SU-DHL-6 (cell line): ENCODE measurements at regions not wholly inside any gene's neighbourhood (a gene's known extent, or its start where the extent isn't known, plus 50 kb on each side); places are given as distances from the start of the nearest gene placed in this dataset.
"Not testable (repeated sequence)": the region's sequence is repeated elsewhere in the genome, so short reads cannot be mapped to it uniquely, and the experiment has no call there.

Source experiments
- H2AFZ ChIP-seq: fragments of 200-600 bp; sonication (generic); 2 replicates; pipeline ENCODE4 v1.6.1; 2014; ENCODE audit warnings: low read depth, mild to moderate bottlenecking, moderate library complexity, mixed read lengths, antibody characterized with exemption, low read length; ENCODE audit not compliant: severe bottlenecking
- H3F3A ChIP-seq: fragments of 200-600 bp; shearing (Covaris generic); 2 replicates; pipeline ENCODE4 v1.6.0; 2016; ENCODE audit warnings: antibody characterized with exemption, mild to moderate bottlenecking; ENCODE audit not compliant: insufficient read depth
- H3K27ac ChIP-seq: fragments of 200-600 bp; sonication (generic); 2 replicates; pipeline ENCODE4 v1.5.1; 2016; ENCODE audit warnings: low read depth, mild to moderate bottlenecking, low read length, moderate library complexity, mixed read lengths
- H3K27me3 ChIP-seq: fragments of 200-600 bp; sonication (generic), shearing (Covaris generic); 2 replicates; pipeline ENCODE4 v1.6.0; 2014; ENCODE audit warnings: mild to moderate bottlenecking, low read length
- H3K36me3 ChIP-seq: fragments of 200-600 bp; sonication (generic); 2 replicates; pipeline ENCODE4 v1.6.1; 2014; ENCODE audit warnings: mild to moderate bottlenecking, low read length, mixed read lengths
- H3K4me2 ChIP-seq: fragments of 300-600, 200-600 bp; shearing (Covaris generic), sonication (generic); 2 replicates; pipeline ENCODE4 v1.6.0; 2014; ENCODE audit warnings: low read length, low read depth, mild to moderate bottlenecking; ENCODE audit not compliant: poor library complexity, severe bottlenecking
- H3K4me3 ChIP-seq: fragments of 200-600 bp; sonication (generic); 2 replicates; pipeline ENCODE4 v1.5.1; 2014; ENCODE audit warnings: antibody characterized with exemption, low read length, mild to moderate bottlenecking, mixed read lengths; ENCODE audit not compliant: insufficient read depth, poor library complexity, severe bottlenecking
- H3K79me2 ChIP-seq: fragments of 200-600 bp; sonication (generic); 2 replicates; pipeline ENCODE4 v1.6.1; 2014; ENCODE audit warnings: mild to moderate bottlenecking, low read length, moderate library complexity; ENCODE audit not compliant: insufficient read depth
- H3K9ac ChIP-seq: fragments of 200-600 bp; sonication (generic); 2 replicates; pipeline ENCODE4 v1.7.0; 2014; ENCODE audit warnings: mild to moderate bottlenecking, low read length
- H3K9me2 ChIP-seq: fragments of 200-600 bp; sonication (generic); replicated peaks from 2 replicates; pipeline ENCODE4 v1.6.1; 2014; ENCODE audit warnings: low read length; ENCODE audit not compliant: insufficient read depth
- H3K9me3 ChIP-seq: fragments of 200-600 bp; sonication (generic); 2 replicates; pipeline ENCODE4 v1.6.1; 2014; ENCODE audit warnings: low read length, mixed read lengths; ENCODE audit not compliant: insufficient read depth
- H4K20me1 ChIP-seq: fragments of 200-600 bp; sonication (generic); 2 replicates; pipeline ENCODE4 v1.6.1; 2014; ENCODE audit warnings: low read depth, mild to moderate bottlenecking, antibody characterized with exemption, low read length, moderate library complexity, mixed read lengths

- H3K27ac ChIP-seq, H3K36me3 ChIP-seq, H3K9ac ChIP-seq, H3K9me2 ChIP-seq, H3K79me2 ChIP-seq, H2AFZ ChIP-seq, H3K4me2 ChIP-seq, H3K9me3 ChIP-seq, H3K27me3 ChIP-seq, H4K20me1 ChIP-seq, H3K4me3 ChIP-seq, H3F3A ChIP-seq: not testable (repeated sequence)
Observed at GRCh38 chr4:49270912-49271311, 284.8 kb downstream of the CWH43 start.

DNA sequence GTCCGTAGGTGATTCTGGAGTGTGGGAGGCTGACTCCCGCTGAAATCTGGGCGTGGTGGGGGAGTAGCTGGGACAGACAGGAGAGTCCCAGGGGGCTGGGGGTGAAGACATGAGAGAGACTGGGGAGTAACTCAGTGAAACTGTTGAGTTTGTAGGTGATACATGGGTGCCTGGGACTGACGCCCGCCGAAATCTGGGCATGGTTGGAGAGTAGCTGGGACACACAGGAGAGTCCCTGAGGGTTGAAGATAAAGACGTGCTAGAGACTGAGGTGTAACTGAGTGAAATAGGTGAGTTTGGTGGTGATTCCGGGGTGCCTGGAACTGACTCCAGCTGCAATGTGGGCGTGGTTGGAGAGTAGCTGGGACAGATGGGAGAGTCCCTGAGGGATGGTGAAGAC, 299.8 kb downstream of the CWH43 start:
- not testable (repeated sequence) for H3K79me2 ChIP-seq, H4K20me1 ChIP-seq, H3K36me3 ChIP-seq, H3K27ac ChIP-seq, H3K4me3 ChIP-seq, H3K9me3 ChIP-seq, H2AFZ ChIP-seq, H3F3A ChIP-seq, H3K9ac ChIP-seq, H3K4me2 ChIP-seq, H3K9me2 ChIP-seq, H3K27me3 ChIP-seq

DNA sequence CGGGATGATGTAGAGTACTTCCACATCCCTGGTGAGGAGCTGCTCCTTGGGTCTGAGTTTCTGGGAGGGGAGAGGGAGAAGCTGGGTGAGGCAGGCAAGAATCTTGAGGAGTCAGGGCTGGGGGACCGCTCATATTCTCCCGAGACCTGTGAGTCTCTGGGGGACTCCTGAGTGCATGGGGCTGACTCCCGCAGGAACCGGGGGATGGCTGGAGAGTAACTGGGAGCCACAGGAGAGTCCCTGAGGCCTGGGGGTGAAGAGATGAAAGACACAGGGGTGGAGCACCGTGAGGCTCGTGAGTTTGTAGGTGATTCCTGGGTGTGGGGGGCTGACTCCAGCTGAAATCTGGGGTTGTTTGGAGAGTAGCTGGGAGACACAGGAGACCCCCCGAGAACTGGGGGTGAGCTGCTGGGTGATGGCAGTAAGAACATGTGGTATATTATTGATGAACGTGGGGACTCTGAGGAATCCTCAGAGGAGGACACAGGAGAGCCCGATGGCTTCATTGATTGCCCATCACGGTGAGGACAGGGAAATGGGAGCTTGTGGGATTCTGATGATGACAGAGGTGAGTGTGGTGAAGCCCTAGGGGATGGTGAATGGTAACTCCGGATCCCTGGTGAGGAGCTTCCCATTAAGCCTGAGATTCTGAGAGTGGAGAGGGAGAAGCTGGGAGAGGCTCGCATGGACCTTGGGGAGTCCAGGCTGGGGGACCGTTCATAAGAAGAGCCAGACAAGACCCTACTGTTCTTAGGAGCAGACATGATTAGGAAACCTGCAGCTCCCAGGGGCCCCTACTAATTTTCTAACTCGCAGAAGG, 301.1 kb downstream of the CWH43 start:
- H3K9me3 ChIP-seq, H3F3A ChIP-seq, H3K36me3 ChIP-seq, H3K9me2 ChIP-seq, H4K20me1 ChIP-seq, H3K4me2 ChIP-seq, H3K9ac ChIP-seq, H3K4me3 ChIP-seq, H3K79me2 ChIP-seq, H3K27ac ChIP-seq, H3K27me3 ChIP-seq, H2AFZ ChIP-seq: not testable (repeated sequence)

GRCh38 chr4:49287893-49288292, 301.8 kb downstream of the CWH43 start:
- not testable (repeated sequence) for H3K9me3 ChIP-seq, H3K36me3 ChIP-seq, H3K27ac ChIP-seq, H3K9ac ChIP-seq, H4K20me1 ChIP-seq, H2AFZ ChIP-seq, H3K27me3 ChIP-seq, H3F3A ChIP-seq, H3K9me2 ChIP-seq, H3K4me2 ChIP-seq, H3K79me2 ChIP-seq, H3K4me3 ChIP-seq

DNA sequence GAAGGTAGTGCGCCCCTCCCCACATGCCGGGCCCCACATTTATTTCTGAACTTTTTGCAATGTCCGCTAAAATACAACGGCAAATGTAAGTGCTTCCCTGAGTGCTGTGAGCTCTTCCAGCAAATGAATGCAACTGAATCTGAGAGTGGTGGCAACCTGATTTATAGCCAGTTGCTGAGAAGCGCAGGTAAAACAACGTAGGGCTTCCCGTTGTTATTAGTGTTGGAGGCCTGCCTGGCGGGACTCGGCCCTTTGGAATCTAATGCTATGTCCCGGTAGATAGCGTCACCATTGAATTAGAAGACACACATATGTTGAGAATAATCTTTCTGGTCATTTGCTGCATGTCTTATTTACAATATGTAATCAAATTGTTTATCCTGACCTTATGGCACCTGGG, 302.7 kb downstream of the CWH43 start:
- H3K4me2 ChIP-seq, H3K79me2 ChIP-seq, H3K4me3 ChIP-seq, H3K9me2 ChIP-seq, H3K36me3 ChIP-seq, H3K9ac ChIP-seq, H4K20me1 ChIP-seq, H3K27ac ChIP-seq, H3F3A ChIP-seq, H2AFZ ChIP-seq, H3K9me3 ChIP-seq, H3K27me3 ChIP-seq: not testable (repeated sequence)

GRCh38 chr4:49314815-49315214, 328.7 kb downstream of the CWH43 start:
- H3K4me3 ChIP-seq, H3K27ac ChIP-seq, H3K36me3 ChIP-seq, H3K4me2 ChIP-seq, H3F3A ChIP-seq, H3K9me2 ChIP-seq, H3K79me2 ChIP-seq, H4K20me1 ChIP-seq, H3K9me3 ChIP-seq, H3K27me3 ChIP-seq, H3K9ac ChIP-seq, H2AFZ ChIP-seq: not testable (repeated sequence)

- not testable (repeated sequence) for H3K9me3 ChIP-seq, H4K20me1 ChIP-seq, H3K79me2 ChIP-seq, H3K4me3 ChIP-seq, H3K9me2 ChIP-seq, H2AFZ ChIP-seq, H3K27me3 ChIP-seq, H3K4me2 ChIP-seq, H3K36me3 ChIP-seq, H3F3A ChIP-seq, H3K27ac ChIP-seq, H3K9ac ChIP-seq
Observed at GRCh38 chr4:49320725-49321410, 334.8 kb downstream of the CWH43 start.

GRCh38 chr4:49321511-49322300, 335.6 kb downstream of the CWH43 start:
- not testable (repeated sequence) for H3F3A ChIP-seq, H3K9ac ChIP-seq, H3K36me3 ChIP-seq, H3K9me2 ChIP-seq, H3K27ac ChIP-seq, H2AFZ ChIP-seq, H3K79me2 ChIP-seq, H3K4me3 ChIP-seq, H3K4me2 ChIP-seq, H4K20me1 ChIP-seq, H3K9me3 ChIP-seq, H3K27me3 ChIP-seq
